ENCODE measurements at regions not wholly inside any gene's neighbourhood (a gene's known extent, or its start where the extent isn't known, plus 50 kb on each side); places are given as distances from the start of the nearest gene placed in this dataset.

- no peak for TF ChIP-seq MAX (IDR thresholded peaks at IDR 0.05)
- TF ChIP-seq ZBTB33 (IDR thresholded peaks at IDR 0.05): no peak
- TF ChIP-seq CTCF (IDR thresholded peaks at IDR 0.05; ENCODE audit: low read depth, low read length, missing input control): no peak
- TF ChIP-seq ATF3 (IDR thresholded peaks at IDR 0.05): no peak
- no peak for TF ChIP-seq TAF1 (conservative IDR thresholded peaks at IDR 0.05)
- TF ChIP-seq YY1 (IDR thresholded peaks at IDR 0.05): no peak
- no peak for TF ChIP-seq RAD21 (IDR thresholded peaks at IDR 0.05)
Measured at GRCh38 chr1:177824508-177824982, 145.3 kb downstream of the SEC16B start.
